ACC112 (cell line): ENCODE measurements at regions not wholly inside any gene's neighbourhood (a gene's known extent, or its start where the extent isn't known, plus 50 kb on each side); places are given as distances from the start of the nearest gene placed in this dataset.
"Not testable (repeated sequence)": the region's sequence is repeated elsewhere in the genome, so short reads cannot be mapped to it uniquely, and the experiment has no call there.

Experiments
- H2AFZ ChIP-seq: fragments of 200-600 bp; sonication (generic); one replicate; pipeline ENCODE4 v1.6.0; 2017; ENCODE audit warnings: antibody characterized with exemption, low read length; ENCODE audit not compliant: unreplicated experiment
- H3K27ac ChIP-seq: fragments of 200-600 bp; sonication (generic); 2 replicates; pipeline ENCODE4 v1.5.1; 2014; ENCODE audit warnings: low read depth, mild to moderate bottlenecking, antibody characterized with exemption, low read length, moderate library complexity
- H3K27me3 ChIP-seq: fragments of 200-600 bp; sonication (generic); 2 replicates; pipeline ENCODE4 v1.6.1; 2014; ENCODE audit warnings: mild to moderate bottlenecking, antibody characterized with exemption, low read length, moderate library complexity, mixed read lengths; ENCODE audit not compliant: insufficient read depth
- H3K36me3 ChIP-seq: fragments of 200-600 bp; sonication (generic); 2 replicates; pipeline ENCODE4 v1.6.1; 2016; ENCODE audit warnings: mild to moderate bottlenecking, antibody characterized with exemption, low read length, moderate library complexity, mixed read lengths; ENCODE audit not compliant: insufficient read depth
- H3K4me1 ChIP-seq: fragments of 200-600 bp; sonication (generic); one replicate; pipeline ENCODE4 v1.6.1; 2016; ENCODE audit warnings: low read length, mixed read lengths; ENCODE audit not compliant: insufficient read depth, unreplicated experiment, control insufficient read depth
- H3K4me3 ChIP-seq: fragments of 200-600 bp; sonication (generic); 2 replicates; pipeline ENCODE4 v1.5.1; 2014; ENCODE audit warnings: mild to moderate bottlenecking, low read depth, low read length
- H3K79me2 ChIP-seq: fragments of 200-600 bp; sonication (generic); one replicate; pipeline ENCODE4 v1.6.0; 2016; ENCODE audit warnings: low read length; ENCODE audit not compliant: control insufficient read depth, unreplicated experiment, insufficient read depth

DNA sequence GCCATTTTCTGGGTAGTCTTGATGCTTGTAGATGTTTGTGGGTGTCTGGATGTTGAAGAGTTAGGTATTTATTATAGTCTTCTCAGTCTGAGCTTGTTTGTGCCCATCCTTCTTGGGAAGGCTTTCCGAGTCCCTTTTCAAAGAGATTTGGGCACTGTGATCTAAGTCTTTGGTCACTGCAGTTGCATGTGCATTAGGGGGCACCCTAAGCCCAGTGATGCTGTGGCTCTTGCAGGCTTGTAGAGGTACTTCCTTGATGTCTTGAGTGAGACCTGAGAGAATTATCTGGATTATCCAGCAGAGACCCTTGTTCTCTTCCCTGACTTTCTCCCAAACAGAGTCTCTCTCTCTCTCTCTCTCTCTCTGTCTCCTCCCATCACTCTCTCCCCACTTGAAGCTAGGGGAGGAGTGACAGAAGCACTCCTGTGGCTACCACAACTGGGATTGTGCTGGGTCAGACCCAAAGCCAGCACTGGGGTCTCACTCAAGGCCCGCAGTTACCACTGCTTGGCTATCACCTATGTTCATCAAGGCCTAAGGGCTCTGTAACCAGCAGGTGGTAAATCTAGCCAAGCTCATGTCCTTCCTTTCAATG, 68.5 kb downstream of the TMCO5A start:
- Histone ChIP-seq H3K36me3 (no peaks in the 10 kb centered on the region), H3K4me1 (peaks cover 2% of the 10 kb centered on the region), H3K27me3 (no peaks in the 10 kb centered on the region), H3K27ac (no peak overlapping the region), H2AFZ (no peak overlapping the region), H3K79me2 (no peaks in the 10 kb centered on the region), H3K4me3 (no peak overlapping the region)

DNA sequence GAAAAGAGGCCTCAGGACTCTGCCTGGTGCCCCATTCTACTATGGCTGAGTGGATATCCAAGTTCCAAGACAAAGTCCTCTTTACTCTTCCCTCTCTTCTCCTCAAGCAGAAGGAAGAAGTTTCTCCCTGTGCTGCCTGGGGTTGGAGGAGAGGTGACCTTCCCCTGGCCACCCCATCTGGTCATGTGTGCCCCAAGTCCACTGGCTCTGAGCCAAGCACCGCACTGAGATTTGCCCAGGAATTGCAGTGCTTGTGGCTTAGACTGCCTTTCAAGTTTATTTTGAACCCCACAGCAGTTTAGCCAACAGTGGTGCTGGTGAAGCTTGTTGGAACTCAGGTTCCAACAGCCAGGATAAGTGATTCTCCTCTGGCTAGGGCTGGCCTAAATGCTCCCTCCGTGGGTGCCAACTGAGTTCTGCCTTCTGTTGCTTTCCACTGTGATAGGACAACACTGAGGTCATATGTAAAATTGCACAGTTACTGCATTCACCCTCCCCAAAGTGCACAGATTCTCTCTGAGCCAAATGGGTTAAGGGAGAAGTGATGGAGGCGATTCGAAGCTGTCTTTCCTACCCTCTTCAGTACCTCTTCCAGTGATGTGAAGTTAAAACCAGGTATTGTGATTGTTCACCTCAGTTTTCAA, 69.9 kb downstream of the TMCO5A start:
- no peaks in the 10 kb centered on the region for H3K27me3 ChIP-seq
- H3K4me1 ChIP-seq = peaks cover 2% of the 10 kb centered on the region
- no peak overlapping the region for H3K4me3 ChIP-seq
- no peak overlapping the region for H3K27ac ChIP-seq
- H3K36me3 ChIP-seq = no peaks in the 10 kb centered on the region
- H2AFZ ChIP-seq = no peak overlapping the region
- H3K79me2 ChIP-seq = no peaks in the 10 kb centered on the region

DNA sequence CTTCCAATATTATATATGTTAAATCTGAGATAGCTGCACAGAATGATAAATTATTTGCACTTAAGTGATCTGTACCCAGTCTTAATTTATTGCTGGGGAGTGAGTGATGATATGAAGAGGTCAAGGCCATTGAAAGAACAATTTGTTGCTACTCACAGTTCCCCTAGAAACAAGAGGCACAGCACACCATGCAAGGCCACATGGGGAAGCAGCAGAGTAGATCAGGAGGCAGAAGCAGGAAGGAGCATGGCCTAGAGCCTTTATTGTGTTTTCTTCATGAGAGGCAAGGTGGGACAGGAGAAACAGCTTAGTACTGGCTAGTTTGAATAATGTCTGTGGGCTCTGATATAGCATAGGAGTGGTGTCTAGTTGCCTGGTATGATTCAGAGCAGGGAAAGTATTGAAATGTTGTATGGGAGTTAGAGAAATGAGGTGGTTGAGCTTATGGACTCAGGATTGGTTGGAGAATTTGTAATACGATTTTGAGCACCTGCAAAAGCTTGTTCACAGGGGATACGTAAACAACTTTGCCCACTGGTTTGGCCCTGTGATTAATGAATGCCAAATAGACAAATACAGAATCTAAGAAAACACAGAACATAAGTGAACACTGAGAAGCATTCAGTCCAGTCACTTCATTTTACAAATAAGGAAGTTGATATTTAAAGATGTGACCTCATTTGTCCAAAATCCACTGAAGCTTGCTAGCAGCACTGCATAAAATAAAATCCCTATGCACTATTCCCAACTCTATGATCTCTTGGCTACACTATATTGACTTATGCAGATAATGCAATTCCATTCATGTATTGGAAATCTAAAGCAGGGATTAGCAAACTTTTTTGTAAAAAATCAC, 71.7 kb downstream of the TMCO5A start:
- Histone ChIP-seq H3K27ac (no peak overlapping the region), H3K4me3 (no peak overlapping the region), H3K27me3 (no peaks in the 10 kb centered on the region), H3K79me2 (no peaks in the 10 kb centered on the region), H3K4me1 (peaks cover 2% of the 10 kb centered on the region), H3K36me3 (no peaks in the 10 kb centered on the region), H2AFZ (no peak overlapping the region)

DNA sequence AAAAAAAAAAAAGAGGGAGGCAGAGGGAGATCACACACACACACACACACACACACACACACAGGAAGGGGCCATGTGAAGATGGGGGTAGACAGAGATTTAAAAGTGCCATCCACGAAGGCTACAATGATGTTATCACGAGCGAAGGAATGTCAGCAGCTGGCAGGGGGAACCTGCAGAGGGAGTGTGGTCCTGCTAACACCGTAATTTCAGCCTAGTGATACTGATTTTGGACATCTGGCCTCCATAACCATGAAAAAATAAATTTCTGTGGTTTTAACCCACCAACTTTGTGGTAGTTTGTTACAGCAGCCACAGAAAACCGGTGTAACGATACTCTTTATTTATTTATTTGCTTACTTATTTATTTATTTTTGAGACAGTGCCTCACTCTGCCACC, 76.0 kb downstream of the TMCO5A start:
- H3K79me2 ChIP-seq = no peaks in the 10 kb centered on the region
- H3K4me3 ChIP-seq = no peak overlapping the region
- H2AFZ ChIP-seq = no peak overlapping the region
- H3K36me3 ChIP-seq = no peaks in the 10 kb centered on the region
- no peaks in the 10 kb centered on the region for H3K27me3 ChIP-seq
- no peak overlapping the region for H3K27ac ChIP-seq
- H3K4me1 ChIP-seq = peaks cover 2% of the 10 kb centered on the region

DNA sequence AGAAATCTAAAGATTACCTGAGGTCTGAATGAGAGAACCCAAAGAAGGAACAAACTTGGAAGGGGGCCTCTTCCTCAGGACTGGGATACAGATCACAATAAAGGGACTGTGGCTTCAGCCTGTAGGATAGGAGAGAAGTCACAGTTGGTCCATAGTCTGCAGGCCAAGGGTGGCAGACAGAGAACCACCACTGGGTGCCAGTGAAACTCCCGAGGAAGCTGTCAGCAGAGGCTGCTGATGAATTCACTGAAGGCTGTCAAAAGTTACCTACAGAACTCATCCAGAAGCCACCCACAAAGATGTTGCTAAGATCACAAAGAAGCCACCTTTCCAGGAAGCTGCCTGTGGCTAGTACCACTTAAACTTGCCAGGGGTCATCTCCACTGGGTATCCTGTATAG, 78.5 kb downstream of the TMCO5A start:
- Histone ChIP-seq H3K4me3 (no peak overlapping the region), H3K27me3 (no peaks in the 10 kb centered on the region), H3K27ac (no peak overlapping the region), H3K4me1 (no peaks in the 10 kb centered on the region), H3K36me3 (no peaks in the 10 kb centered on the region), H2AFZ (no peak overlapping the region), H3K79me2 (no peaks in the 10 kb centered on the region)

DNA sequence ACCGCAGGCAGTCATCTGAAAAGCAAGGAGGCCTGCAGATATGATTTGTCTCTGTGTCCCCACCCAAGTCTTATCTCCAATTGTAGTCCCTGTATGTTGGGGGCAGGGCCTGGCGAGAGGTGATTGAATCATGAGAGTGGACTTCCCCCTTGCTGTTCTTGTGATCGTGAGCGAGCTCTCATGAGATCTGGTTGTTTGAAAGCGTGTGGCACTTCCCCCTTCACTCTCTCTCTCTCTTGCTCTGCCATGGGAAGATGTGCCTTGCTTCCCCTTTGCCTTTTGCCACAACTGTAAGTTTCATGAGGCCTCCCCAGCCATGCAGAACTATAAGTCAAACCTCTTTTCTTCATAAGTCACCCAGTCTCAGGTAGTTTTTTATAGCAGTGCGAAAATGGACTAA, 83.3 kb downstream of the TMCO5A start:
- no peaks in the 10 kb centered on the region for H3K4me1 ChIP-seq
- H3K4me3 ChIP-seq = no peak overlapping the region
- H3K36me3 ChIP-seq = no peaks in the 10 kb centered on the region
- no peaks in the 10 kb centered on the region for H3K79me2 ChIP-seq
- H3K27ac ChIP-seq = no peak overlapping the region
- no peak overlapping the region for H2AFZ ChIP-seq
- H3K27me3 ChIP-seq = no peaks in the 10 kb centered on the region

GRCh38 chr15:38019066-38019465, 84.6 kb downstream of the TMCO5A start:
- no peaks in the 10 kb centered on the region for H3K4me1 ChIP-seq
- H3K4me3 ChIP-seq = no peak overlapping the region
- no peak overlapping the region for H2AFZ ChIP-seq
- H3K27ac ChIP-seq = no peak overlapping the region
- H3K36me3 ChIP-seq = no peaks in the 10 kb centered on the region
- H3K27me3 ChIP-seq = no peaks in the 10 kb centered on the region
- no peaks in the 10 kb centered on the region for H3K79me2 ChIP-seq

- H3K4me3 ChIP-seq = no peak overlapping the region
- H3K27me3 ChIP-seq = no peaks in the 10 kb centered on the region
- no peaks in the 10 kb centered on the region for H3K36me3 ChIP-seq
- no peaks in the 10 kb centered on the region for H3K79me2 ChIP-seq
- no peaks in the 10 kb centered on the region for H3K4me1 ChIP-seq
- no peak overlapping the region for H2AFZ ChIP-seq
- no peak overlapping the region for H3K27ac ChIP-seq
These were observed 86.8 kb downstream of the TMCO5A start for GRCh38 chr15:38021259-38021658.

GRCh38 chr15:38024293-38025091, 90.1 kb downstream of the TMCO5A start:
- Histone ChIP-seq H3K4me3 (no peak overlapping the region), H3K27ac (no peak overlapping the region), H3K27me3 (no peaks in the 10 kb centered on the region), H2AFZ (no peak overlapping the region), H3K4me1 (peaks cover 6% of the 10 kb centered on the region), H3K79me2 (no peaks in the 10 kb centered on the region), H3K36me3 (no peaks in the 10 kb centered on the region)

GRCh38 chr15:38025656-38026055, 91.2 kb downstream of the TMCO5A start:
- not testable (repeated sequence) for H3K36me3 ChIP-seq, H2AFZ ChIP-seq, H3K27ac ChIP-seq, H3K79me2 ChIP-seq, H3K27me3 ChIP-seq, H3K4me3 ChIP-seq
- peaks cover 13% of the 10 kb centered on the region for H3K4me1 ChIP-seq
